ENCODE measurements at regions not wholly inside any gene's neighbourhood (a gene's known extent, or its start where the extent isn't known, plus 50 kb on each side); places are given as distances from the start of the nearest gene placed in this dataset.

GRCh38 chr18:78586586-78586985 lies 393.0 kb upstream of the SALL3 start:
- Histone ChIP-seq H3K9ac (ENCODE audit: low read length) (no peak overlapping the region), H3K9me3 (ENCODE audit: low read length) (no peaks in the 10 kb centered on the region), H4K20me1 (ENCODE audit: insufficient read depth) (no peaks in the 10 kb centered on the region), H3F3A (ENCODE audit: insufficient read depth, low read length, poor library complexity, severe bottlenecking) (no peaks in the 10 kb centered on the region), H3K4me3 (ENCODE audit: low read length) (no peak overlapping the region), H3K4me2 (ENCODE audit: low read length) (no peak overlapping the region), H3K27me3 (ENCODE audit: insufficient read depth, low read depth, low read length) (no peaks in the 10 kb centered on the region), H3K36me3 (ENCODE audit: insufficient read depth, low read length) (no peaks in the 10 kb centered on the region), H3K9me2 (ENCODE audit: insufficient read depth, low read length) (no peaks in the 10 kb centered on the region), H2AFZ (ENCODE audit: low read depth, low read length) (no peak overlapping the region), H3K79me2 (replicated peaks; ENCODE audit: insufficient read depth, low read length) (no peaks in the 10 kb centered on the region), H3K27ac (ENCODE audit: low read length) (no peak overlapping the region)
- TF ChIP-seq SMC3 (conservative IDR thresholded peaks at IDR 0.05; ENCODE audit: poor library complexity) (no peak), CTCF (IDR thresholded peaks at IDR 0.05; ENCODE audit: poor library complexity, severe bottlenecking) (no peak), TAF1 (IDR thresholded peaks at IDR 0.05; ENCODE audit: low read depth) (no peak), EP300 (conservative IDR thresholded peaks at IDR 0.05; ENCODE audit: poor library complexity, severe bottlenecking) (no peak), EZH2 (IDR thresholded peaks at IDR 0.05; ENCODE audit: borderline replicate concordance, insufficient read depth, low read length, poor library complexity, severe bottlenecking) (no peak), POLR2AphosphoS5 (IDR thresholded peaks at IDR 0.05) (no peak), REST (IDR thresholded peaks at IDR 0.05; ENCODE audit: borderline replicate concordance) (no peak), RAD21 (conservative IDR thresholded peaks at IDR 0.05) (no peak), MXI1 (conservative IDR thresholded peaks at IDR 0.05; ENCODE audit: poor library complexity, severe bottlenecking) (no peak)

- no peaks in the 10 kb centered on the region for H4K20me1 ChIP-seq (ENCODE audit: insufficient read depth)
- no peak overlapping the region for H3K4me3 ChIP-seq (ENCODE audit: low read length)
- no peaks in the 10 kb centered on the region for H3F3A ChIP-seq (ENCODE audit: insufficient read depth, low read length, poor library complexity, severe bottlenecking)
- H3K4me2 ChIP-seq (ENCODE audit: low read length): no peak overlapping the region
- no peak overlapping the region for H3K27ac ChIP-seq (ENCODE audit: low read length)
- H2AFZ ChIP-seq (ENCODE audit: low read depth, low read length): no peak overlapping the region
- H3K36me3 ChIP-seq (ENCODE audit: insufficient read depth, low read length): no peaks in the 10 kb centered on the region
- H3K9ac ChIP-seq (ENCODE audit: low read length): no peak overlapping the region
- H3K9me3 ChIP-seq (ENCODE audit: low read length): no peaks in the 10 kb centered on the region
- TF ChIP-seq SMC3 (conservative IDR thresholded peaks at IDR 0.05; ENCODE audit: poor library complexity) (no peak), TAF1 (IDR thresholded peaks at IDR 0.05; ENCODE audit: low read depth) (no peak), MXI1 (conservative IDR thresholded peaks at IDR 0.05; ENCODE audit: poor library complexity, severe bottlenecking) (no peak), RAD21 (conservative IDR thresholded peaks at IDR 0.05) (no peak), EZH2 (IDR thresholded peaks at IDR 0.05; ENCODE audit: borderline replicate concordance, insufficient read depth, low read length, poor library complexity, severe bottlenecking) (no peak), REST (IDR thresholded peaks at IDR 0.05; ENCODE audit: borderline replicate concordance) (no peak), CTCF (IDR thresholded peaks at IDR 0.05; ENCODE audit: poor library complexity, severe bottlenecking) (no peak), EP300 (conservative IDR thresholded peaks at IDR 0.05; ENCODE audit: poor library complexity, severe bottlenecking) (no peak), POLR2AphosphoS5 (IDR thresholded peaks at IDR 0.05) (no peak)
- no peaks in the 10 kb centered on the region for H3K79me2 ChIP-seq (replicated peaks; ENCODE audit: insufficient read depth, low read length)
- no peaks in the 10 kb centered on the region for H3K9me2 ChIP-seq (ENCODE audit: insufficient read depth, low read length)
- H3K27me3 ChIP-seq (ENCODE audit: insufficient read depth, low read depth, low read length): no peaks in the 10 kb centered on the region
Observed at GRCh38 chr18:78587096-78587495, 392.5 kb upstream of the SALL3 start.
